A549 (cell line): ENCODE measurements at regions not wholly inside any gene's neighbourhood (a gene's known extent, or its start where the extent isn't known, plus 50 kb on each side); places are given as distances from the start of the nearest gene placed in this dataset.

Experiments
- KDM1A ChIP-seq: fragments of 200-600 bp; sonication (generic); IDR thresholded peaks from 2 replicates; pipeline ENCODE4 v1.6.1; 2016; ENCODE audit warnings: low read depth, mild to moderate bottlenecking
- TF ChIP-seq, protein P1 (sequence below): fragments of >200 bp; sonication (Bioruptor Twin); formaldehyde crosslinking; IDR thresholded peaks from 3 replicates; pipeline ENCODE4 v1.5.1; 2016

DNA sequence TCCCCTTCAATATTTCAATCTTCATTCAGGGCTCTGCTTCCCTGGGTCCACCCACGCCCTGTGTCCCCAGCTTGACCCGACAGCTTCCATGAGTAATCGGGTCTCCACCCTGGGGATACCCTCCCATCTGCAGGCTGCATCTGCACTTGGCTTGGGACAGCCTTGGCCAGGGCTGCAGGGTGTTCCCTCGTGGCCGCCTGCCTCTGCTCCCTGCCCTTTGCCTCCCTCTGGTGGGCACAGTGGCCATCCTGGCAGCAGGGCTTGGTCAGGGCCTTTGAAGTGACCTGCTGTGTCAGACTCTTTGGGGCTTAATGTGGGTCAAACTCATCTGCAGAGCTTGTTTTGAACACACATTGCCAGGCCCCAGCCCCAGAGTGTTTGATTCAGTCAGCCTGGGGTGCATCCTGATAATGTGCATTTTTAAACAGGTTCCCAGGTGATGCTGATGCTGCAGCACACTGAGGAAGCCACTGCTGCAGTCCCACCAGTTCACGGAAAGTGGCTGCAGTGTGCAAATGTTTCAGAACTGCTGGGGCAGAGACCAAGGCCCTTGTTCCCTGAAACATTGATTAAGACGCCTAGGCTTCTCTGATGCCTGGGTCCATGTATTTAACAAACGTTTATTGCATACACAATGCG is 80.7 kb upstream of the SEC61G start:
- TF ChIP-seq, protein P1, sequence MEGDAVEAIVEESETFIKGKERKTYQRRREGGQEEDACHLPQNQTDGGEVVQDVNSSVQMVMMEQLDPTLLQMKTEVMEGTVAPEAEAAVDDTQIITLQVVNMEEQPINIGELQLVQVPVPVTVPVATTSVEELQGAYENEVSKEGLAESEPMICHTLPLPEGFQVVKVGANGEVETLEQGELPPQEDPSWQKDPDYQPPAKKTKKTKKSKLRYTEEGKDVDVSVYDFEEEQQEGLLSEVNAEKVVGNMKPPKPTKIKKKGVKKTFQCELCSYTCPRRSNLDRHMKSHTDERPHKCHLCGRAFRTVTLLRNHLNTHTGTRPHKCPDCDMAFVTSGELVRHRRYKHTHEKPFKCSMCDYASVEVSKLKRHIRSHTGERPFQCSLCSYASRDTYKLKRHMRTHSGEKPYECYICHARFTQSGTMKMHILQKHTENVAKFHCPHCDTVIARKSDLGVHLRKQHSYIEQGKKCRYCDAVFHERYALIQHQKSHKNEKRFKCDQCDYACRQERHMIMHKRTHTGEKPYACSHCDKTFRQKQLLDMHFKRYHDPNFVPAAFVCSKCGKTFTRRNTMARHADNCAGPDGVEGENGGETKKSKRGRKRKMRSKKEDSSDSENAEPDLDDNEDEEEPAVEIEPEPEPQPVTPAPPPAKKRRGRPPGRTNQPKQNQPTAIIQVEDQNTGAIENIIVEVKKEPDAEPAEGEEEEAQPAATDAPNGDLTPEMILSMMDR, result peak; percentile 83
- TF ChIP-seq KDM1A, result no peak
